ENCODE measurements at regions not wholly inside any gene's neighbourhood (a gene's known extent, or its start where the extent isn't known, plus 50 kb on each side); places are given as distances from the start of the nearest gene placed in this dataset.

- TF ChIP-seq, protein P1, sequence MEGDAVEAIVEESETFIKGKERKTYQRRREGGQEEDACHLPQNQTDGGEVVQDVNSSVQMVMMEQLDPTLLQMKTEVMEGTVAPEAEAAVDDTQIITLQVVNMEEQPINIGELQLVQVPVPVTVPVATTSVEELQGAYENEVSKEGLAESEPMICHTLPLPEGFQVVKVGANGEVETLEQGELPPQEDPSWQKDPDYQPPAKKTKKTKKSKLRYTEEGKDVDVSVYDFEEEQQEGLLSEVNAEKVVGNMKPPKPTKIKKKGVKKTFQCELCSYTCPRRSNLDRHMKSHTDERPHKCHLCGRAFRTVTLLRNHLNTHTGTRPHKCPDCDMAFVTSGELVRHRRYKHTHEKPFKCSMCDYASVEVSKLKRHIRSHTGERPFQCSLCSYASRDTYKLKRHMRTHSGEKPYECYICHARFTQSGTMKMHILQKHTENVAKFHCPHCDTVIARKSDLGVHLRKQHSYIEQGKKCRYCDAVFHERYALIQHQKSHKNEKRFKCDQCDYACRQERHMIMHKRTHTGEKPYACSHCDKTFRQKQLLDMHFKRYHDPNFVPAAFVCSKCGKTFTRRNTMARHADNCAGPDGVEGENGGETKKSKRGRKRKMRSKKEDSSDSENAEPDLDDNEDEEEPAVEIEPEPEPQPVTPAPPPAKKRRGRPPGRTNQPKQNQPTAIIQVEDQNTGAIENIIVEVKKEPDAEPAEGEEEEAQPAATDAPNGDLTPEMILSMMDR (IDR thresholded peaks at IDR 0.05): no peak
- TF ChIP-seq POLR2A (IDR thresholded peaks at IDR 0.05): no peak
- no peak for TF ChIP-seq POLR2AphosphoS5 (IDR thresholded peaks at IDR 0.05)
Measured at GRCh38 chr16:64321881-64322280, 800.0 kb downstream of the CDH11 start.

Data from transverse colon (tissue), 4 donors.